C4-2B (cell line): ENCODE measurements at regions not wholly inside any gene's neighbourhood (a gene's known extent, or its start where the extent isn't known, plus 50 kb on each side); places are given as distances from the start of the nearest gene placed in this dataset.

ENCODE experiments used
- H3K27ac ChIP-seq: fragments of 450-650 bp; 2 replicates; pipeline ENCODE4 v1.5.1; 2017
- ZFX ChIP-seq: fragments of 450-650 bp; IDR thresholded peaks from 2 replicates; pipeline ENCODE4 v1.6.1; 2017
- TF ChIP-seq, protein P1 (sequence below): fragments of 450-650 bp; conservative IDR thresholded peaks from 2 replicates; pipeline ENCODE4 v1.5.1; 2017; ENCODE audit warnings: mild to moderate bottlenecking

DNA sequence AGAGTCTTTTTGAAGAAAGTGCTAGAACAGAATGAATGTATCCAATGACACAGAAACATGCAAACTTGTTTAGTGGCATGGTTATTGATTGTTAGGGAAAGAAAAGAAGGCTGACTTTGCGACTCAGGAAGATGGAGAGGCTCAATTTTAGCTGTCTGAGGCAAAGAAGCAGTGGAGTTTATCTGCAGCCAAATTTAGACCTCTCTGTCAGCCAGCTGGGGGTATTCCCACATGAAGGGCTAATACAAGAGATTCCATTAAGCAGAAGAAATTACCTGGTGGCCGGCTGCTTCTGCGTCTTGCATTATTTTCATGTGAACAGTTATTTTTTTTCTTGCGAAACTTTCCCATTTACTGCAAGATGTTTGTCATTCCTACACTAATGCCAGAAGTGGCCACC lies 240.2 kb upstream of the NBEA start:
- no peak overlapping the region for H3K27ac ChIP-seq
- no peak for TF ChIP-seq ZFX
- TF ChIP-seq, protein P1, sequence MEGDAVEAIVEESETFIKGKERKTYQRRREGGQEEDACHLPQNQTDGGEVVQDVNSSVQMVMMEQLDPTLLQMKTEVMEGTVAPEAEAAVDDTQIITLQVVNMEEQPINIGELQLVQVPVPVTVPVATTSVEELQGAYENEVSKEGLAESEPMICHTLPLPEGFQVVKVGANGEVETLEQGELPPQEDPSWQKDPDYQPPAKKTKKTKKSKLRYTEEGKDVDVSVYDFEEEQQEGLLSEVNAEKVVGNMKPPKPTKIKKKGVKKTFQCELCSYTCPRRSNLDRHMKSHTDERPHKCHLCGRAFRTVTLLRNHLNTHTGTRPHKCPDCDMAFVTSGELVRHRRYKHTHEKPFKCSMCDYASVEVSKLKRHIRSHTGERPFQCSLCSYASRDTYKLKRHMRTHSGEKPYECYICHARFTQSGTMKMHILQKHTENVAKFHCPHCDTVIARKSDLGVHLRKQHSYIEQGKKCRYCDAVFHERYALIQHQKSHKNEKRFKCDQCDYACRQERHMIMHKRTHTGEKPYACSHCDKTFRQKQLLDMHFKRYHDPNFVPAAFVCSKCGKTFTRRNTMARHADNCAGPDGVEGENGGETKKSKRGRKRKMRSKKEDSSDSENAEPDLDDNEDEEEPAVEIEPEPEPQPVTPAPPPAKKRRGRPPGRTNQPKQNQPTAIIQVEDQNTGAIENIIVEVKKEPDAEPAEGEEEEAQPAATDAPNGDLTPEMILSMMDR, result no peak

GRCh38 chr13:34708566-34709313 lies 233.3 kb upstream of the NBEA start:
- no peak for TF ChIP-seq ZFX
- TF ChIP-seq, protein P1, result no peak
- peak overlapping the region; percentile 64; the same call in 1 of the 2 replicates for H3K27ac ChIP-seq

- no peak for TF ChIP-seq ZFX
- TF ChIP-seq, protein P1, result no peak
- H3K27ac ChIP-seq, result no peak overlapping the region
Measured at GRCh38 chr13:34719060-34719875, 222.8 kb upstream of the NBEA start.

- TF ChIP-seq ZFX, result no peak
- TF ChIP-seq, protein P1, result no peak
- no peak overlapping the region for H3K27ac ChIP-seq
Measured at GRCh38 chr13:34720618-34721017, 221.5 kb upstream of the NBEA start.

- TF ChIP-seq, protein P1, result no peak
- no peak for TF ChIP-seq ZFX
Measured at GRCh38 chr13:34721631-34722595, 220.2 kb upstream of the NBEA start.

DNA sequence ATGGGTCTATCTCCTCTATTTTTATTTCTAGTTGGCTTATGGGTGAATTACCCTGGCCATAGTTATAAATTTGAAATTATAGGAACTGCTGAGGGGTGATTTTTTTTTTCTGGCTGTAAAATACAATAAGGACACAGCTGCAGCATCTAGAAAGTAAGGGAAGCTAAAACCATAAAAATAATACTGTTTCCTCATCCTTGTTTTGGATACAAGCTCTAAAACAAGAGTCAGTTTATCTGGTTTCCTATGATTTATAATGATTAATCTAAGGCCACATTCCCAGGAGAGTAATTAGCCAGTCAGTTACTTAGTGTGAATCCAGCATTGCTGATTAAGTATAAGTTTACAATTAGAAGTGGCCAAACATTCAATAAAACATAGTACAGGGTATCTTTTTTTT lies 219.1 kb upstream of the NBEA start:
- TF ChIP-seq, protein P1, result no peak
- no peak for TF ChIP-seq ZFX

More at GRCh38 chr13:34721631-34722595, 220.2 kb upstream of the NBEA start:
- H3K27ac ChIP-seq, result no peak overlapping the region

More for the DNA sequence above, 219.1 kb upstream of the NBEA start:
- no peak overlapping the region for H3K27ac ChIP-seq
